Thyroid gland (tissue), 4 donors: ENCODE measurements at regions not wholly inside any gene's neighbourhood (a gene's known extent, or its start where the extent isn't known, plus 50 kb on each side); places are given as distances from the start of the nearest gene placed in this dataset.

Experiments used
- CTCF ChIP-seq, 6 experiments: fragments of 200-600 bp in 3 of 6; fragments of 450-650 bp in 3 of 6; sonication (generic) in 3 of 6; IDR thresholded peaks; one replicate each; pipeline ENCODE4 v1.5.1; 2016 to 2019; ENCODE audit warnings: antibody characterized with exemption in 6 of 6, mild to moderate bottlenecking in 2 of 6, inconsistent platforms in 1 of 6, moderate library complexity in 1 of 6
- POLR2A ChIP-seq, 2 donors: fragments of 450-650 bp; IDR thresholded peaks; one replicate each; pipeline ENCODE4 v1.6.1; 2017; ENCODE audit warnings: antibody characterized with exemption in 2 of 2, mild to moderate bottlenecking in 2 of 2, moderate library complexity in 1 of 2

- no peak for TF ChIP-seq POLR2A (IDR thresholded peaks at IDR 0.05)
- no peak for TF ChIP-seq CTCF (IDR thresholded peaks at IDR 0.05)
Measured at GRCh38 chrX:11039926-11040325, 71.2 kb upstream of the HCCS start.
